ENCODE measurements at regions not wholly inside any gene's neighbourhood (a gene's known extent, or its start where the extent isn't known, plus 50 kb on each side); places are given as distances from the start of the nearest gene placed in this dataset.
A peak's percentile ranks its signal among the peaks of the same experiment; 100 is the strongest.

DNA sequence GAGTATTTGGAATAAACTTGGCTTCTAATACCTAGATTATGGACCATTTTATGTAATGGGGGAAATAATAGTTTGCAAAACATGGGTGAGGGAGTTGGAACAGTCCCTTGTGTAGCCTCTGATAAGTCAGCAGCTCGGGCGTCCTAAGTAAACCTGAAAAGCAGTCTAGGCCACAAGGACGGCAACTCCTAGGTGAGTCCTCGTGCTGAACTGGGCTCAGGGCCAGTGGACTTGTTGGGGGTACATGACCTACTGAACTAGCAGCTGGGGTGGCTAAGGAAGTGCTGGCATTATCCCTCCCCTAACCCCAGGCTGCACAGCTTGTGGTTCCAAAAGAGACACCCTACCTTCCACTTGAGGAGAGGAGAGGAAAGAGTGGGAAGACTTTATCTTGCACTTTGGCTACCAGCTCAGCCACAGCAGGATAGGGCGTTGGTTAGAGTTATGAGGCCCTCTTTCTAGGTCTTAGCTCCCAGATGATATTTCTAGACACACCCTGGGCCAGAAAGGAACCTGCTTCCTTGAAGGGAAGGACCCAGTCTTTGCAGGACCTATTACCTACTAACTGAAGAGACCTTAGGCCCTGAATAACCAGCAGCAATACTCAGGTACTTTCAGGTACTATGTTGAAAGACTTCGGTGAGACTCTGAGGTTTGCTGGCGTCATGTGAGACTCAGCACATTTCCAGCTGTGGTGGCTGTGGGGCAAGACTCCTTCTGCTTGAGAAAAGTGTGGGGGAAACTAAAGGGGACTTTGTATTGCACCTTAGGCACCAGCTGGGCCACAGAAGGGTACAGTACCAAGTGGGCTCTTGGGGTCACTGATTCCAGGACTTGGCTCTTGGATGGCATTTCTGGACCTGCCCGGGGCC, 71.0 kb downstream of the AQP4 start:
- ATAC-seq (no peak), DNase-seq (ENCODE audit: low spot score) (no peak)

DNA sequence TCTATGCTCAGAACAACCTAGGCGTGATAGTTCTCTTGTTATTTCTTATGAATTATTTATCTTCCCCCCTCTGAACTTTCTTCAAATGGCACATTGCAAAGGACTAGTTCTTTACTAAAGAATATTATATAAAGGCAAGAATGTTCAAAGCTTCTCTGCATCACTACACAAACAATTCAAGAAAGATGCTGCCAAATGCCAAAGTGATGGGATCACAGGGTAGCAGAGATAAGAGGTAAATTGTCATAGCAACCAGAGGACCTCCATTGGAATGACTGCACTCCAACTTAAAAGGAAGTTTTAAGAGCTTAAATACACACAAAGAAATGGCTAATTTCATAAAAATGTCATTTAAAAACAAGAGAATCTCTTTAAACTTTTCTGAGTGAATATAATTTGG, 72.8 kb downstream of the AQP4 start:
- DNase-seq (ENCODE audit: low spot score) (no peak), ATAC-seq (no peak)

DNA sequence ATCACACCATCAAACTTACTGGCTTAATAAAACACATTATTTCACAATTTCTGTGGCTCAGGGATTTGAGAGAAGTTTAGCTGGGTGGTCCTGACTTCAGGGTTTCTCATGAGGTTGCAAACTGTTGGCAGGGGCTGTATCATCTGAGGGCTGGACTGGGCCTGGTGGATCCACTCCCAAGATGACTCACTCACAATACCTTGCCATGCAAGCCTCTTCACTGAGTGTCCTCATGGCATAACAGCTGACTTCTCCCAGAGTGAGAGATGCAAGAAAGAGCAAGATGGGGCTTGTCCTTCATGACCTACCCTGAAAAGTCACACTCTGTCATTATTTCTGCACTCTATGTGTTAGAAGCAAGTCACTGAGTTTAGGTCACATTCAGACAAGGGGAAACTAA, 73.8 kb downstream of the AQP4 start:
- ATAC-seq = no peak

DNA sequence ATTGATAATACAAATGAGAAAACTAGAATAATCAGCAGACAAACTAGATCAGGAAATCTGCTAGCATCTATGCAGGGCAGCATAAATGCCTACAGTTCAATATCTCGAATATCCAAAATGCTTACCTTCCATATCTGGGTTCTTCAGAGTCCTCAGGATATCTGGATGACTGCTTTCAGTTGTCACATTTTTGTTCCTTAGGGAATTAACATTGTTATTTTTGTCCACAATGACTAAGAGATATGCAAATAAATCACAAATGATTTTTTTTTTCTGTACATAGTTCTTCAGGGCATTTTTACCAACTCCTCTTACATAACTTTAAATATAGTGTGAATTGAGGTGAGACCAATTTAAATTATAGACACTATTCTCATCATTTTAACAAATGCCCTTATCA, 80.9 kb downstream of the AQP4 start:
- ATAC-seq = no peak

More for the DNA sequence above, 73.8 kb downstream of the AQP4 start:
- DNase-seq (ENCODE audit: low spot score) = no peak

DNA sequence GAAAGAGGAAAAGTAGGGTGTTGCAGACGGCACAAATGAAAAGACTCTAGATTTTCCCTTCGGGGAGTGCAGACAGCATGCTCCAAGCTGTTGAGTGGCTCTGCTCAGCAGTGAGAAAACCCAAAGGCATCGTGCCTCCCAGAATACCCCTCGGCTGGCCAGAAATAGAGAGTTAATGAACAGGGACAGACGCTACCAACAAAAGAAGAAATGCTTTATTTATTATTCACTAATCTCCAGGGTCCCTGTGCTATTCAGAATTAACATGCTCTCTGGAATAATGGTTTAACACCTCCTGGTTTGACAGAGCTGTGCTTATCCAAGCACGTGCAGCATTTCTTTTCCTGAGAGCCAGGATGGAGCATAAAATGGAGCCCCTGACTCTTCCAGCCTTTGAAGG, 82.3 kb downstream of the AQP4 start:
- ATAC-seq (no peak), DNase-seq (ENCODE audit: low spot score) (no peak)

More for the DNA sequence above, 80.9 kb downstream of the AQP4 start:
- DNase-seq (ENCODE audit: low spot score) = no peak

DNA sequence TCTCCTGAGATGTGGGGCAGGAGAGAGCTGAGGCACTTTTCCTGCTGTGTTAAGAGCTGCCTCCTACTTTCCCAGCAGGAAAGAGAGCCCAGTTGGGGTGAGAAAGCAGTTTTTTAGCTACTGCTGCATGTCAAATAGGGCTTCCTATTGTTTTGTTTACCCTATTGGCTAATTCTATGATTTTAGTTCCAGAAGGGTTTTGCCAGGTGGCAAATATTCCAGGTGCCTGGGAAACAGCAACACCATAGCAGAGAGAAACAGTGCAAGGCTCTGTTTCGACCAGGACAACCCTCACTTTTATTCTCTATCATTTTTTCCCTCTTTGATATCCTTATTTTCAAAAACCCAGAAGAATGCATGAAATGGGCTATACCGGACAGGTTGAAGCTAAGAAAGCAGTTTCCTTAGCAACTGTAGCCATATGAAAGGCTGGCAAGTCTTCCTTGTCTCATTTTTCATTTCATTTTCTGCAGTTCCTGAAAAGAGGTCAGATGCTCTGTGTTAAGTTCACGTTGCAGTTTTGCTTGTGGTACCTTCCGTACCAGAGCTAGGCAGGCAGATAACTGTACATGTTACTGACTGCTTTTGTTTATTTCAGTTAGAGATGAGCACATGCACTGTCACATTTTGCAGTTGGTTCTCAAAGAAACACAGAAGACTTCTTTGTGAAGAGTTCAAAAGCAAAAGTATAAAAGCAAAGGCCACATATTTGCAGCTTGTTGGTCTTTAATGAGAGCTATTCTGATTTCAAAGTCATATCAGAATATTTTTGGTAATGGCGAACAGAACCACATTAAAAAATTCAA, 84.8 kb downstream of the AQP4 start:
- DNase-seq (ENCODE audit: low spot score) = no peak
- ATAC-seq = peak; percentile 91

DNA sequence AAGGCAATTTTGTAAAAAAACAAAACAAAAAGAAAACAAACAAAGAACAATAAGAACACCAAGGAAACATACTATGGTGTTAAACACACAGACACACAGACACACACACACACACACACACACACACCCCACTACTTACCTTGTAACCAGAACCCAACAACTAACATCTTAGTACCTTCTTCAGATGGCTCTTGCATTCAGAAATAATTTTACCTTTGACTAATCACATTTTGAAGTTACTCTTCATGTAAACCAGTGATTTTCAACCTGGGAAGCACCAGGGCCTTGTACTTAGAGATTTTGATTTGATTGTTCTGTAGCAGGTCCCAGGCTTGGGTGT, 87.5 kb downstream of the AQP4 start:
- no peak for DNase-seq (ENCODE audit: low spot score)
- no peak for ATAC-seq

DNA sequence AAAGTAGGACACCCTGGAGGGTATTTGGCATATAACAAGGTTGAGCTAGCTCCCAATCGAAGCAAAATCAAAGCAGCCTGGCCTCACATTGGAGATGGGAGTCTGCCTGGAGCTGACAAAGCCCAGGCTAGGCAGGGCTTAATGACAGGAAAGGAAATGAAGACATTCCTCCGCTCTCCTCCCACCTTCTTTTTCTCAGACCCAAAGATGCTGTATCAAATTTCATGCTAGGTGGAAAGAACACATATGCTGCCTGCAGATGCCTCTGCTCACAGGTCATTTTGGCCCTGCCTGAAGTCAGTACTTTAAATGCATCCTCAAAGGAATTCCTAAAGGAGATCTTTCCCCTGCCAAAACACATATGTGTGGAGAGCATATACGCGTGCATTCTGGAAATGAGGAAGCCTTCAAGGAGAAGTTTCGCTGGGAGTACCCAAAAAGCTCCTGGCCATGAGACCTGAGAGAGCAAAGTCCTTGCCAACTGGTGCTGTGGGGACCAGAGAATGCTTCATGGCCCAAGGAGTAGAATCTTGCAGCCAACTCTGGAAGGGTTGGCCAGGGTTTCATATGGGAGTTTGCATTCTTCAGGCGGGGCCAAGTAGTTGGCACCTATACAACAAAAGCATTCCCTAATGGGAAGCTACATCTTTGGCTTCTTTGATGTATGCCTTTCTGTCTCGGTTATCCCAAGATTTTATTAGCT, 88.0 kb downstream of the AQP4 start:
- ATAC-seq (no peak), DNase-seq (ENCODE audit: low spot score) (no peak)

DNA sequence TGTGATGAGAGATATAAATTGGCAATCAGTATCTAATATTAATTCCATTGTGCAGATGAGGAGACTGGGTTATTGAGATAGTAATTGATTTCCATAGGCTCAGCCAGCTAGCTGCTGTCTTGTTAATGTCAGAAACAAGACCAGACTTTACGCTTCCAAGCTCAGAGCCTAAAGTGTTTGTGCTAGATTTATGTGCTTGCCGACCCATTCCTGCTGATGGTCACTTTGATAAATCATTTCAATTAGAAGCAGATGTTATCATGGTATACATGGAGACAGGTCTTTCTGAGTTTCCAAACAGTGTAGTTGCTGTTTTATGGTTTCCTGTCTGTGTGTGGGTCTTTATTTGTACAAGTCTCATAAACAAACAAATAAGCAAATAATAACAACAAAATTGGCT, 92.8 kb downstream of the AQP4 start:
- DNase-seq (ENCODE audit: low spot score) (no peak), ATAC-seq (no peak)

DNA sequence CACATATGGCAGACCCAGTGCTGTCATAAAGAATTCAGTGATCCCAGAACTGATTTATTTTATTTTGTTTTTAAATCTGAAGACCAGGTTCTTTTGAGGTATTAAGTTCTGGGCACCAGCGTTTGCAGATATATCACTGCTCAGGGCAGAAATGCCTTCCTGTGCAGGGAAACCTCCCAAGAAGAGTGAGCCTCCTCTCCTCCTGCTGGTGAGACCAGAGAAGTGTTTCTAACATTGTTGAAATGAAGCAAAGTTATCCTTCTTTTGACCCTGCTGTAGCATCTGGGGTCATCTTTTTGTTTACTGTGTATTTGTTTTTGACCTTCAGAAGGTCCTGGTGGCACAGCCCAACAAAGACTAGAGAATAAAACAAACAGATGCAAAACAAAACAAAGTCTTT, 94.0 kb downstream of the AQP4 start:
- DNase-seq (ENCODE audit: low spot score) (no peak), ATAC-seq (peak; percentile 100)

DNA sequence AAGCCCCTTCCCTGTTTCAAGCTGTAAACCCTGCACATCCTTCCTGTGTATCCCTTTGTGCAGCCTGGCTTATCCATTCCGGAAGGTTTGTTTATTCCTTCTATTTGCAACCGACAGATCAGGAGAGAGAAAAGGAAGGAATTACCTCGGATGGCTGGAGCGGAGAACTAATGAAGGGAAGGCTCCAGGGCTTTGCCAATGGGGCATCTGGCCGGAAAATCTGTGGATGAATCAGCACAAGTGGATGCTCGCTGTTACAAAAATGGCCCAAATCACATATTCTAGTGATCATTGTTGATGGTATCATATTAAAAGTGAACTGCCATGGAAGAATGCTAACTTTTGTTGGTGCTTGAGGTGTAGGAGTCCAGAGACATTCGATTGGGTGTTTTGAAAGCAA, 97.1 kb downstream of the AQP4 start:
- ATAC-seq = no peak
- no peak for DNase-seq (ENCODE audit: low spot score)

DNA sequence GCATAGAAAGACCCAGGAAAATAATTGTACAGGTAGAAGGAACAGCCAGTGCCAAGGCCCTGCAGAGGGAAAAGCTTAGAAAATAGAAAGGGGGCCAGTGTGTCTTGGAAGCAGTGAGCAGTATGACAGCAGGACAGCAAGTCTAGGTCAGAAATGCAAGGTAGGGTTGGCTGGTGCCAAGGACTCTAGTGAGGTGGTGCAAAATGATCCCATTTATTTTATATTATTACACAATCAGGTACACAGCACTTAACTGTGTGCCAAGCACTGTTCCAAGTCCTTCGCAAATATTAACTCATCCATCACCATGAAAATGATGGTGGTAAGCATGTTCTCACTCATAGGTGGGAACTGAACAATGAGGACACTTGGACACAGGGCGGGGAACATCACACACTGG, 100.0 kb downstream of the AQP4 start:
- ATAC-seq (peak; percentile 85), DNase-seq (ENCODE audit: low spot score) (peak; percentile 67)

DNA sequence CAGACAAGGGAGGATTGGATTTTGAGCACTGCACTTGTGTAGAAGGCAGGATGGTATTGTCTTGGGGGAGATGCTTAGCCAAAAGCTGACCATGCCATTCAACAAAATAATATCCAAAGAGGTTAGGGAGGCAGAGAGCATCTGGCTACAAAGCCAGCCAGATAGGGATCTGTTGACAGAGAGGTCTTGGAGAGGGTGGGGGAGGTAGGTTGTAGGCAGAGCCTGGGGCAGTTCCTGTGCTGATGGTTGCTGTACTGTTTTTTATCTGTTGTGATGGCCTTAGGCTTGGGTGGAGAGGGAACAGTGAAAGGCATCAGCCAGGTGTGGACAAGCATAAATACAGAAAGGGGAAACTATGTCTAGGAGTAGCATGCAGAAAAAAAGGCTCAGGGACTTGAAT, 100.9 kb downstream of the AQP4 start:
- ATAC-seq = peak; percentile 11

DNA sequence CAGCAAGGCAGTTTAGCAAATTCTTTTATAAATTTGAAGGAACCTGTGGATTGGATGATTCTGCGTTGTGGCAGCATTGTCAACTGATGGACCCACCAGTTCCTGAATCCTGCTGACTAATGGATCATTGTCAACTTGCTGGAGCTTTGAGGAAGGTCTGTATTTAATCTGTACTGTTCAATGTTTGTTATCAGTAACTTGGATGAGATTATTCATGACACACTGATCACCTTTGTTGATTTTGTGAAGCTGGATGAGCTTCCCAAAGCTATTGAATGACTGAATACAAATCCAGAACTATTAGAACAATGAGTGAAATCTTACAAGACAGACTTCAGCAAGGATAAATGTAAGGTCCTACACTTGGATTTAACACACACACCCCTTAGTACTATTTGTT, 101.3 kb downstream of the AQP4 start:
- peak; percentile 71 for ATAC-seq

More for the DNA sequence above, 100.9 kb downstream of the AQP4 start:
- no peak for DNase-seq (ENCODE audit: low spot score)

DNA sequence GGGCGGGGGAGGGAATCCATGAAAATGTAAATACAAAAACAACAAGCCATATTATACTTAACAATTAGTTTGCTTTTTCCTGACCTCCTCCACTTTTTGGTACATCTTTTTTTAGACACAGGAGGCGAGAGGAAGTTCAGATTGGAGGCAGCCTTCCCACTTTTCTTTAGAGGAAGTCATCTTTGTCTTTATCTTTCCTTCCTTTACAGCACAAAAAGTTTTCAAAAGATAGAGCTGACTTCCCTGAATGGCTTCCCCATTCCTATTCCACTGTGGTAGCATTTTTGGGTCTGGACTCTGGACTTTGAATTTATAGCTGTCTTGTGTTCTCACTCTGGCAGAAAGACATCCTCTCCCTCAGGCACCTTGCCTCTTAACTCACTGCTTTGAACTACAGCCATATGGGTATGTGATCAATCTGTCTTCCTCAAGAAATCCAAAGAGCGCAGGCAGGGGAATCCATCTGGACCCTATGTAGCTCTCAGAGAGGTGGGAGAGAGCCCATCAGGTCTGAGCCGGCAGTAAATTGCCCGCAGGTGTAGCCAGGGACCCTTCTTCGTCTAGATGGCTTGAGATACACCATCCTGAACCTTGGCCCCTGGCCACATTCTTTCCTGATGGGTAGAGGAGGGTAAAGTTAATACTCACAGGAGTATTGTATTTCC, 101.9 kb downstream of the AQP4 start:
- ATAC-seq (peak; percentile 30), DNase-seq (ENCODE audit: low spot score) (no peak)

More for the DNA sequence above, 101.3 kb downstream of the AQP4 start:
- no peak for DNase-seq (ENCODE audit: low spot score)

DNA sequence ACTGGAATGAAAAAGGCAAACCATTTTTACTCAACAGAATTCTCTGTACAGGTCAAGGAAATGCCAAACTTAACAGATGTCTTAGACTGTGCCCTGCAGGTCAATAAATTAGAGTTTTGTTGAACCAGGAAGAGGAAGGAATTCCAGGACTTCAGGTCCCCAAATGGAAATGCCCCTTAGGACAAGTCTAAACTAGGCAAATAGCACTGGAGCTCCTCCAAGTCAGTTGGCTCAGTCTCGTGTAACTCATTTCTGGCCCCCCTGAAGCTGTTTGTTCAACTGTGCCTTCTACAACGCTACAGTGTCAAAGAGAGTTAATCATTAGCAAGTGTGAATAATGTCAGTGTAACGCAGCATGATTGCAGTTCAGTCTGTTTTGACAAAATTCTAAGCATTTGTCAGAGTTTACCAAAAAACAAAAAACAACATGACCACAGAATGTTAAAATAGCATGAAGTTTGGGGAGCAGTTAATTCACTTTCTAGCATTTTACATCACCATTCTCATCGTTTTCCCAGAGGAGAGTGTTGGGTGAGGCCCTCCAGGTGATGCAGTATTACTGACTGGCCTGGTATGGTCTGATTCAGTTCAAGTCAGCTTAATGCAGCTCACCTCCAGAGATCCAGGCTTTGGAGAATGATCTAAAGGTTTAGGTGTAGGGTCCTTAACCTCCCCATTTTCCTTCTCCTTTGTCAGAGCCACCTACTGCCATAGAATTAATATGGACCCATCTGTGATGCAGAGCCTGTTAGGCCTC, 108.1 kb downstream of the AQP4 start:
- DNase-seq (ENCODE audit: low spot score) = peak; percentile 75
- peak; percentile 71 for ATAC-seq

DNA sequence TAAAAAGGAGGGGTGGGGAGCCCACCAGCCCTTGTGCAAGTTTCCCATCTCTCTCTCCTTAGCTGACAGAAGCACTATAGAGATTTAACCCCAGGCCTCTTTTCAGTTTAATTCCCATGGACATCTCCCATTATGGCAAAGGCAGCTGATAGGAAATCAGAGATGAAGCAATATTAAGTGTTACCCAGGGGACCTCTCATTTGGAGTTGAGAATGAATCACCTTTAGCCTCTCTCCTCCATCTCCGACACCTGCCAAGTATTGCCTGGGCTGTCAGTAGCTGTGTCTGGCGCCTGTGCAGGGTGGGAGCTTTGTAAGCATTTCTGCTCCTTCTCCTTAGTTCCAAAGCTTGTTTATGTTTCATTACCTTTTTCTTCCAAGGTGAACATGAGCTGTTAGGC, 109.0 kb downstream of the AQP4 start:
- peak; percentile 63 for DNase-seq (ENCODE audit: low spot score)
- peak; percentile 61 for ATAC-seq

DNA sequence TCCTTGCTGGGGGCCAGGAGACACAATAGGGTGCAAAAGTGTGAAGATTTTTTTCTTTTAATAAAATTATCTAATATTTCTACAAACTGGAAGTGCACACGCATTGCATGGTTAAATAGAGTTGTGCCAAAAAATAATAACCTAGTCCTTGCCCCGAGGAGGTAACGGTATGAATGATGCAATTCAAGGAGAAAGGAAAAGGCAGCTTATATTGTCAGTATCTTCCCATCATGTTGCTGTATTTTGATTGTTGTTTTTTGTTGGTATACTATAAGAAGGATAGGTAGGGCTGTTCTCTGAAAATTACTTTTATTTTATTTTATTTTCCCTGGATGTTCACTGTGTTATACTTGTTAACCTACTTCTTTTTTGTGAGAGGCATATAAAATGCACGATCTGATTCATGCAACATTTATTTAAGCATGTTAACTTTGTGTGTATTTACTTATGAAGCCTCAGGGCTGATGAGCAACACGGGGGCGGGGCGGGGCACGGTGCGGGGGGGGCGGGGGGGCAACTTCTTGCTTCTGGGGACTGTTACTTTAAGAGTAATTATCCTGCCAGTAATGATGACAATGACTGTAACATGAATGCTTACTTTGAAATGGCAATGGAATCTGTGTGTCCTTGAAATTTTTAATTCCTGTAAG, 118.6 kb downstream of the AQP4 start:
- ATAC-seq = no peak
- DNase-seq (ENCODE audit: low spot score) = no peak

DNA sequence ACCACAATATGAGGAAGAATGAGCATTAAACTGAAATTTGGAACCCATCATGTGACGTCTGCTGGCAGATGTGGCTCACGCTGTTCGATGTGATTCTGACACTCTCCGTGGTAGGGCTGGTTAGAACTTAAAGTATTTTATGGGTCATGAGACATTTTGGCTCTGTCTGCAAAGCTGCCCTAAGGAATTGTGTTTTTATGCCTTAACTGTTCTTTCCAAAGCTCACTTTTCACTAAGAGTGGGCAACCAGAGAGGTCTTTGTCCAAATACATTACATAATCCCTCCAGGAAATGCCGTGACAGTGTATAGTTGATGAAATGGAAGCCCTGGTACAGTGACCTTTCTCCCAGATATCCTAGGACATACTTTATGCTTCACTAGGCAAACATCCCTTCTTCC, 119.1 kb downstream of the AQP4 start:
- DNase-seq (ENCODE audit: low spot score) (no peak), ATAC-seq (peak; percentile 46)

All from left lobe of liver (tissue), 2 donors.